ENCODE measurements at regions not wholly inside any gene's neighbourhood (a gene's known extent, or its start where the extent isn't known, plus 50 kb on each side); places are given as distances from the start of the nearest gene placed in this dataset.

GRCh38 chr2:123961576-123961975 lies 63.5 kb upstream of the CNTNAP5 start:
- TF ChIP-seq POLR2A (IDR thresholded peaks at IDR 0.05) = no peak
- TF ChIP-seq, protein P1, sequence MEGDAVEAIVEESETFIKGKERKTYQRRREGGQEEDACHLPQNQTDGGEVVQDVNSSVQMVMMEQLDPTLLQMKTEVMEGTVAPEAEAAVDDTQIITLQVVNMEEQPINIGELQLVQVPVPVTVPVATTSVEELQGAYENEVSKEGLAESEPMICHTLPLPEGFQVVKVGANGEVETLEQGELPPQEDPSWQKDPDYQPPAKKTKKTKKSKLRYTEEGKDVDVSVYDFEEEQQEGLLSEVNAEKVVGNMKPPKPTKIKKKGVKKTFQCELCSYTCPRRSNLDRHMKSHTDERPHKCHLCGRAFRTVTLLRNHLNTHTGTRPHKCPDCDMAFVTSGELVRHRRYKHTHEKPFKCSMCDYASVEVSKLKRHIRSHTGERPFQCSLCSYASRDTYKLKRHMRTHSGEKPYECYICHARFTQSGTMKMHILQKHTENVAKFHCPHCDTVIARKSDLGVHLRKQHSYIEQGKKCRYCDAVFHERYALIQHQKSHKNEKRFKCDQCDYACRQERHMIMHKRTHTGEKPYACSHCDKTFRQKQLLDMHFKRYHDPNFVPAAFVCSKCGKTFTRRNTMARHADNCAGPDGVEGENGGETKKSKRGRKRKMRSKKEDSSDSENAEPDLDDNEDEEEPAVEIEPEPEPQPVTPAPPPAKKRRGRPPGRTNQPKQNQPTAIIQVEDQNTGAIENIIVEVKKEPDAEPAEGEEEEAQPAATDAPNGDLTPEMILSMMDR (IDR thresholded peaks at IDR 0.05) = no peak
